H9 (cell line): ENCODE measurements at regions not wholly inside any gene's neighbourhood (a gene's known extent, or its start where the extent isn't known, plus 50 kb on each side); places are given as distances from the start of the nearest gene placed in this dataset.

ENCODE experiments used
- DNase-seq: peaks from one replicate; pipeline ENCODE4 v3.0.0-alpha.2; 2017
- H2AFZ ChIP-seq: one replicate; pipeline ENCODE4 v1.6.1; 2013; ENCODE audit warnings: mild to moderate bottlenecking, low read length, control low read depth, moderate library complexity
- H2AK5ac ChIP-seq: 2 replicates; pipeline ENCODE4 v1.6.1; 2013; ENCODE audit warnings: low read length, control low read depth, mixed read lengths; ENCODE audit not compliant: insufficient read length
- H2BK120ac ChIP-seq: one replicate; pipeline ENCODE4 v1.6.1; 2013; ENCODE audit warnings: low read depth, mild to moderate bottlenecking, low read length, control low read depth, inconsistent platforms; ENCODE audit not compliant: poor library complexity, severe bottlenecking
- H2BK12ac ChIP-seq: 2 replicates; pipeline ENCODE4 v1.6.1; 2013; ENCODE audit warnings: low read length, control low read depth, mixed read lengths, low read depth; ENCODE audit not compliant: insufficient read length
- H2BK15ac ChIP-seq: 2 replicates; pipeline ENCODE4 v1.6.1; 2013; ENCODE audit warnings: low read depth, low read length, control low read depth
- H2BK20ac ChIP-seq: one replicate; pipeline ENCODE4 v1.6.1; 2013; ENCODE audit warnings: low read depth, mild to moderate bottlenecking, low read length, control low read depth, inconsistent platforms; ENCODE audit not compliant: poor library complexity, severe bottlenecking
- H2BK5ac ChIP-seq: 2 replicates; pipeline ENCODE4 v1.6.1; 2013; ENCODE audit warnings: low read length, control low read depth, mixed read lengths; ENCODE audit not compliant: insufficient read length
- H3K14ac ChIP-seq: 2 replicates; pipeline ENCODE4 v1.6.1; 2013; ENCODE audit warnings: low read length, control low read depth; ENCODE audit not compliant: insufficient read depth
- H3K18ac ChIP-seq: 2 replicates; pipeline ENCODE4 v1.6.1; 2013; ENCODE audit warnings: low read depth, mild to moderate bottlenecking, mixed read lengths, low read length, control low read depth; ENCODE audit not compliant: insufficient read length
- H3K23ac ChIP-seq: 2 replicates; pipeline ENCODE4 v1.6.1; 2013; ENCODE audit warnings: low read length, control low read depth, mixed read lengths, low read depth; ENCODE audit not compliant: insufficient read length
- H3K23me2 ChIP-seq: 2 replicates; pipeline ENCODE4 v1.6.1; 2013; ENCODE audit warnings: low read depth, mild to moderate bottlenecking, mixed read lengths, low read length, control low read depth; ENCODE audit not compliant: insufficient read length, poor library complexity, severe bottlenecking
- H3K27ac ChIP-seq: 2 replicates; pipeline ENCODE4 v1.5.1; 2013; ENCODE audit warnings: low read length, control low read depth, mixed read lengths, low read depth; ENCODE audit not compliant: insufficient read length
- H3K27me3 ChIP-seq: 2 replicates; pipeline ENCODE4 v1.6.1; 2013; ENCODE audit warnings: low read length, control low read depth, inconsistent platforms; ENCODE audit not compliant: insufficient read depth
- H3K4ac ChIP-seq: 2 replicates; pipeline ENCODE4 v1.6.1; 2013; ENCODE audit warnings: low read depth, mild to moderate bottlenecking, control low read depth, inconsistent platforms, low read length, moderate library complexity
- H3K4me1 ChIP-seq: 2 replicates; pipeline ENCODE4 v1.6.1; 2013; ENCODE audit warnings: low read length, control low read depth, inconsistent platforms; ENCODE audit not compliant: insufficient read depth
- H3K4me2 ChIP-seq: 2 replicates; pipeline ENCODE4 v1.6.1; 2013; ENCODE audit warnings: low read length, control low read depth, mixed read lengths; ENCODE audit not compliant: insufficient read length, insufficient read depth
- H3K56ac ChIP-seq: 2 replicates; pipeline ENCODE4 v1.6.1; 2013; ENCODE audit warnings: low read depth, mild to moderate bottlenecking, mixed read lengths, low read length, control low read depth; ENCODE audit not compliant: insufficient read length
- H3K79me1 ChIP-seq: 2 replicates; pipeline ENCODE4 v1.6.1; 2013; ENCODE audit warnings: low read depth, mild to moderate bottlenecking, moderate library complexity, low read length, control low read depth, inconsistent platforms; ENCODE audit not compliant: insufficient read depth, poor library complexity, severe bottlenecking
- H3K79me2 ChIP-seq: 2 replicates; pipeline ENCODE4 v1.6.1; 2013; ENCODE audit warnings: low read length, control low read depth, inconsistent platforms; ENCODE audit not compliant: insufficient read depth
- H3K9ac ChIP-seq: 2 replicates; pipeline ENCODE4 v1.6.1; 2013; ENCODE audit warnings: low read length, control low read depth, mixed read lengths; ENCODE audit not compliant: insufficient read length; ENCODE audit errors: extremely low read depth
- H3K9me3 ChIP-seq: one replicate; pipeline ENCODE4 v1.6.1; 2013; ENCODE audit warnings: low read depth, low read length, inconsistent platforms; ENCODE audit not compliant: control insufficient read depth
- H3T11ph ChIP-seq: one replicate; pipeline ENCODE4 v1.6.1; 2013; ENCODE audit warnings: mild to moderate bottlenecking, low read length, control low read depth, inconsistent platforms
- H4K20me1 ChIP-seq: one replicate; pipeline ENCODE4 v1.6.1; 2013; ENCODE audit not compliant: control insufficient read depth, insufficient read length, insufficient read depth
- H4K5ac ChIP-seq: 2 replicates; pipeline ENCODE4 v1.6.1; 2013; ENCODE audit warnings: low read depth, mild to moderate bottlenecking, mixed read lengths, low read length, control low read depth; ENCODE audit not compliant: insufficient read length
- H4K8ac ChIP-seq: replicated peaks from 2 replicates; pipeline ENCODE4 v1.6.1; 2013; ENCODE audit warnings: low read length, control low read depth, mixed read lengths, low read depth; ENCODE audit not compliant: insufficient read length
- H4K91ac ChIP-seq: 2 replicates; pipeline ENCODE4 v1.6.1; 2013; ENCODE audit warnings: low read depth, mild to moderate bottlenecking, moderate library complexity, mixed read lengths, low read length, control low read depth; ENCODE audit not compliant: insufficient read length
- H3K27ac Mint-ChIP-seq, 3 experiments: 2 replicates in 2 of 3; 3 replicates in 1 of 3; pipeline ENCODE4 v1.8.0; 2020 to 2021; ENCODE audit warnings: mixed read lengths in 3 of 3, mild to moderate bottlenecking in 1 of 3, moderate library complexity in 1 of 3
- H3K27me3 Mint-ChIP-seq: 2 replicates; pipeline ENCODE4 v1.8.0; 2021; ENCODE audit warnings: low read depth, mild to moderate bottlenecking, moderate library complexity, mixed read lengths
- H3K36me3 Mint-ChIP-seq, 3 experiments: 2 replicates in 2 of 3; 3 replicates in 1 of 3; pipeline ENCODE4 v1.8.0; 2020 to 2021; ENCODE audit warnings: low read depth in 3 of 3, mixed read lengths in 3 of 3; ENCODE audit not compliant: insufficient read depth in 1 of 3
- H3K4me1 Mint-ChIP-seq, 2 experiments: 2 replicates each; pipeline ENCODE4 v1.8.0; 2020; ENCODE audit warnings: mixed read lengths in 2 of 2
- H3K4me3 Mint-ChIP-seq, 2 experiments: 2 replicates in 1 of 2; 3 replicates in 1 of 2; pipeline ENCODE4 v1.8.0; 2020 to 2021; ENCODE audit warnings: mild to moderate bottlenecking in 2 of 2, mixed read lengths in 2 of 2, moderate library complexity in 1 of 2
- H3K9me3 Mint-ChIP-seq, 2 experiments: 2 replicates in 1 of 2; 3 replicates in 1 of 2; pipeline ENCODE4 v1.8.0; 2020; ENCODE audit warnings: mild to moderate bottlenecking in 2 of 2, mixed read lengths in 2 of 2, moderate library complexity in 1 of 2
- CTCF ChIP-seq: fragments of 200-600 bp; sonication (generic); conservative IDR thresholded peaks from 3 replicates; pipeline ENCODE4 v1.8.0; 2021; ENCODE audit warnings: antibody characterized with exemption, mild to moderate bottlenecking
- WGBS: extraction: QIAGEN DNeasy Blood & Tissue Kit; methylation state at CpG from one replicate; pipeline ENCODE4 v1.1.7; 2013; ENCODE audit warnings: missing lambda C conversion rate, low lambda C conversion rate, mixed read lengths; ENCODE audit not compliant: insufficient read length; ENCODE audit errors: extremely low coverage; 5-methylcytosine and 5-hydroxymethylcytosine counted together

- no peaks in the 10 kb centered on the region for H3K79me2 ChIP-seq
- H4K8ac ChIP-seq, result no peak overlapping the region
- H3K27me3 ChIP-seq, result no peaks in the 10 kb centered on the region
- no peak overlapping the region for H3K56ac ChIP-seq
- no peak for TF ChIP-seq CTCF
- H3K18ac ChIP-seq, result no peak overlapping the region
- Mint-ChIP-seq H3K27ac (no peak overlapping the region), H3K27me3 (no peaks in the 10 kb centered on the region; the same call in 1 of the 2 replicates), H3K9me3 (no peaks in the 10 kb centered on the region), H3K4me1 (no peaks in the 10 kb centered on the region), H3K4me3 (no peak overlapping the region), H3K36me3 (no peaks in the 10 kb centered on the region)
- no peak overlapping the region for H3K9ac ChIP-seq
- WGBS, result no CpG with 5 or more reads among the region's 3 CpGs
- H4K5ac ChIP-seq, result no peak overlapping the region
- no peaks in the 10 kb centered on the region for H3K23me2 ChIP-seq
- H2BK5ac ChIP-seq, result no peak overlapping the region
- no peaks in the 10 kb centered on the region for H3K79me1 ChIP-seq
- H2BK15ac ChIP-seq, result no peak overlapping the region
- no peaks in the 10 kb centered on the region for H4K20me1 ChIP-seq
- no peak overlapping the region for H2AK5ac ChIP-seq
- H3T11ph ChIP-seq, result no peak overlapping the region
- H3K14ac ChIP-seq, result no peak overlapping the region
- no peak overlapping the region for H2BK20ac ChIP-seq
- no peak overlapping the region for H2BK12ac ChIP-seq
- no peaks in the 10 kb centered on the region for H3K9me3 ChIP-seq
- DNase-seq, result no peak
- no peak overlapping the region for H4K91ac ChIP-seq
- H3K4me2 ChIP-seq, result no peak overlapping the region
- no peak overlapping the region for H2BK120ac ChIP-seq
- no peak overlapping the region for H2AFZ ChIP-seq
- H3K4ac ChIP-seq, result no peak overlapping the region
- no peak overlapping the region for H3K23ac ChIP-seq
- no peak overlapping the region for H3K27ac ChIP-seq
- H3K4me1 ChIP-seq, result no peaks in the 10 kb centered on the region
These were observed 113.1 kb upstream of the ZBED5 start for GRCh38 chr11:10970926-10971325.
